COLO668 (cell line): ENCODE measurements at regions not wholly inside any gene's neighbourhood (a gene's known extent, or its start where the extent isn't known, plus 50 kb on each side); places are given as distances from the start of the nearest gene placed in this dataset.
"Not testable (repeated sequence)": the region's sequence is repeated elsewhere in the genome, so short reads cannot be mapped to it uniquely, and the experiment has no call there.

Experiments
- DNase-seq: peaks from one replicate; lab custom pipeline; 2025; ENCODE audit not compliant: unreplicated experiment; lab: John Stamatoyannopoulos, UW

- DNase-seq, result not testable (repeated sequence)
Observed at GRCh38 chr2:114018464-114018863, 128.6 kb downstream of the ACTR3 start.

GRCh38 chr2:114020668-114021067 lies 130.8 kb downstream of the ACTR3 start:
- no peak for DNase-seq

- DNase-seq, result peak; percentile 12
Observed at GRCh38 chr2:114022360-114023085, 132.6 kb downstream of the ACTR3 start.

- DNase-seq, result no peak
Observed at GRCh38 chr2:114024326-114024725, 134.4 kb downstream of the ACTR3 start.

- DNase-seq, result no peak
Observed at GRCh38 chr2:114025030-114025429, 135.1 kb downstream of the ACTR3 start.

GRCh38 chr2:114027437-114027836 lies 137.5 kb downstream of the ACTR3 start:
- no peak for DNase-seq

GRCh38 chr2:114031605-114032505 lies 142.0 kb downstream of the ACTR3 start:
- no peak for DNase-seq

GRCh38 chr2:114032705-114033104 lies 142.8 kb downstream of the ACTR3 start:
- no peak for DNase-seq

- no peak for DNase-seq
Observed at GRCh38 chr2:114034742-114035141, 144.9 kb downstream of the ACTR3 start.

GRCh38 chr2:114038710-114039109 lies 148.8 kb downstream of the ACTR3 start:
- DNase-seq, result no peak

GRCh38 chr2:114039677-114040076 lies 149.8 kb downstream of the ACTR3 start:
- no peak for DNase-seq

GRCh38 chr2:114040826-114041225 lies 150.9 kb downstream of the ACTR3 start:
- no peak for DNase-seq

- DNase-seq, result no peak
Observed at GRCh38 chr2:114044985-114045384, 155.1 kb downstream of the ACTR3 start.

GRCh38 chr2:114046373-114046772 lies 156.5 kb downstream of the ACTR3 start:
- DNase-seq, result no peak

GRCh38 chr2:114046866-114047435 lies 157.1 kb downstream of the ACTR3 start:
- DNase-seq, result no peak

GRCh38 chr2:114049280-114049679 lies 159.4 kb downstream of the ACTR3 start:
- DNase-seq, result no peak

GRCh38 chr2:114049826-114050225 lies 159.9 kb downstream of the ACTR3 start:
- no peak for DNase-seq

GRCh38 chr2:114056294-114057143 lies 166.6 kb downstream of the ACTR3 start:
- DNase-seq, result no peak

- no peak for DNase-seq
Observed at GRCh38 chr2:114057638-114058037, 167.7 kb downstream of the ACTR3 start.

- no peak for DNase-seq
Observed at GRCh38 chr2:114061566-114062098, 171.7 kb downstream of the ACTR3 start.

GRCh38 chr2:114063346-114063745 lies 173.5 kb downstream of the ACTR3 start:
- no peak for DNase-seq
